Endothelial cell of umbilical vein (primary cell): ENCODE measurements at regions not wholly inside any gene's neighbourhood (a gene's known extent, or its start where the extent isn't known, plus 50 kb on each side); places are given as distances from the start of the nearest gene placed in this dataset.

Experiments
- BruUV-seq: library from RNA; stranded (reverse); fragments of 400-500 nt; replicated peaks from 2 replicates; lab custom pipeline; 2021; lab: Mats Ljungman, UMichigan
- CTCF ChIA-PET: fragments of 300-600, 350-600 bp; sonication (Branson Sonifier 250); formaldehyde crosslinking; loops from one replicate; lab custom pipeline; 2021; ENCODE audit warnings: antibody characterized with exemption, inconsistent platforms; lab: Charles Lee
- POLR2A ChIA-PET: fragments of 300-600, 350-600 bp; sonication (Branson Sonifier 250); formaldehyde crosslinking; loops from one replicate; lab custom pipeline; 2021; ENCODE audit warnings: antibody characterized with exemption, inconsistent platforms; lab: Charles Lee
- DNase-seq: peaks from one replicate; pipeline ENCODE4 v3.0.0-alpha.2; 2011; ENCODE audit warnings: low read depth, low spot score
- FAIRE-seq: peaks from 2 replicates; lab custom pipeline; 2011; peaks lifted over from hg19 to GRCh38; lab: Jason Lieb, UNC
- H2AFZ ChIP-seq: 2 replicates; pipeline ENCODE4 v1.6.0; 2012; ENCODE audit warnings: low read depth, low read length, control low read depth, inconsistent platforms
- H3K27ac ChIP-seq: 2 replicates; pipeline ENCODE4 v1.5.1; 2011; ENCODE audit warnings: low read depth, mild to moderate bottlenecking, control low read depth, low read length, moderate library complexity; ENCODE audit not compliant: insufficient read depth
- H3K27me3 ChIP-seq, 2 experiments: 2 replicates each; pipeline versions ENCODE4 v1.6.0 to v1.6.1; 2011; ENCODE audit warnings: low read length in 2 of 2, mixed read lengths in 1 of 2; ENCODE audit not compliant: control insufficient read depth in 2 of 2, insufficient read depth in 2 of 2
- H3K36me3 ChIP-seq, 2 experiments: 2 replicates in 1 of 2; 3 replicates in 1 of 2; pipeline ENCODE4 v1.5.1; 2011; ENCODE audit warnings: low read length in 2 of 2, mild to moderate bottlenecking in 1 of 2, moderate library complexity in 1 of 2; ENCODE audit not compliant: control insufficient read depth in 2 of 2, insufficient read depth in 2 of 2; ENCODE audit errors: extremely low read depth in 1 of 2
- H3K4me1 ChIP-seq: 3 replicates; pipeline ENCODE4 v1.5.1; 2011; ENCODE audit warnings: mild to moderate bottlenecking, low read length; ENCODE audit not compliant: control insufficient read depth, insufficient read depth; ENCODE audit errors: extremely low read depth
- H3K4me2 ChIP-seq: 2 replicates; pipeline ENCODE4 v1.6.1; 2011; ENCODE audit warnings: low read length, control low read depth, mixed read lengths; ENCODE audit not compliant: insufficient read depth
- H3K4me3 ChIP-seq, 3 experiments: fragments of 200-600 bp in 1 of 3; sonication (generic), shearing (Covaris generic) in 1 of 3; replicated peaks in 1 of 3; 2 replicates each; pipeline ENCODE4 v1.5.1; 2011 to 2016; ENCODE audit warnings: control low read depth in 3 of 3, low read length in 3 of 3, mild to moderate bottlenecking in 2 of 3, inconsistent platforms in 1 of 3, low read depth in 1 of 3, moderate library complexity in 1 of 3; ENCODE audit not compliant: insufficient read depth in 1 of 3
- H3K79me2 ChIP-seq: 2 replicates; pipeline ENCODE4 v1.6.0; 2012; ENCODE audit warnings: low read length, inconsistent platforms; ENCODE audit not compliant: control insufficient read depth, insufficient read depth
- H3K9ac ChIP-seq: replicated peaks from 2 replicates; pipeline ENCODE3; 2011; ENCODE audit warnings: low read length, control low read depth; ENCODE audit not compliant: insufficient read depth; ENCODE audit errors: extremely low read depth
- H3K9me1 ChIP-seq: replicated peaks from 3 replicates; pipeline ENCODE4 v1.6.0; 2011; ENCODE audit warnings: mild to moderate bottlenecking, low read length; ENCODE audit not compliant: control insufficient read depth, insufficient read depth; ENCODE audit errors: extremely low read depth
- H3K9me3 ChIP-seq: replicated peaks from 2 replicates; pipeline ENCODE4 v1.5.1; 2012; ENCODE audit warnings: low read length, inconsistent platforms; ENCODE audit not compliant: control insufficient read depth, insufficient read depth
- H4K20me1 ChIP-seq: replicated peaks from 2 replicates; pipeline ENCODE3; 2011; ENCODE audit warnings: mild to moderate bottlenecking, low read length; ENCODE audit not compliant: control insufficient read depth, insufficient read depth; ENCODE audit errors: extremely low read depth
- CTCF ChIP-seq, 2 donors: IDR thresholded peaks; 1 replicate in 1 of 2; 2 replicates in 1 of 2; pipeline ENCODE4 v1.5.1; 2011; ENCODE audit warnings: low read length in 2 of 2, mild to moderate bottlenecking in 2 of 2, moderate library complexity in 2 of 2, control low read depth in 1 of 2, inconsistent platforms in 1 of 2, low read depth in 1 of 2; ENCODE audit not compliant: insufficient read depth in 1 of 2; ENCODE audit errors: extremely low read depth in 1 of 2
- EZH2 ChIP-seq: IDR thresholded peaks from 2 replicates; pipeline ENCODE4 v1.6.1; 2012; ENCODE audit warnings: borderline replicate concordance, low read depth, mild to moderate bottlenecking, moderate library complexity, low read length, inconsistent platforms; ENCODE audit not compliant: severe bottlenecking
- FOS ChIP-seq: IDR thresholded peaks from 2 replicates; pipeline ENCODE4 v1.6.1; 2011; ENCODE audit warnings: mild to moderate bottlenecking, low read length, moderate library complexity, borderline replicate concordance; ENCODE audit not compliant: insufficient read depth
- GATA2 ChIP-seq: IDR thresholded peaks from 2 replicates; pipeline ENCODE4 v1.7.0; 2011; ENCODE audit warnings: low read depth, mild to moderate bottlenecking, moderate library complexity, mixed read lengths, low read length; ENCODE audit not compliant: insufficient read length, insufficient read depth
- JUN ChIP-seq: IDR thresholded peaks from 2 replicates; pipeline ENCODE4 v1.6.1; 2011; ENCODE audit warnings: borderline replicate concordance, low read depth; ENCODE audit not compliant: insufficient read length, insufficient read depth
- MAX ChIP-seq: IDR thresholded peaks from 2 replicates; pipeline ENCODE4 v1.6.1; 2011; ENCODE audit not compliant: insufficient read depth, insufficient read length
- MYC ChIP-seq: IDR thresholded peaks from one replicate; pipeline ENCODE4 v1.6.1; 2011; ENCODE audit warnings: mild to moderate bottlenecking, low read depth, low read length
- POLR2A ChIP-seq: IDR thresholded peaks from 2 replicates; pipeline ENCODE4 v1.6.1; 2012; ENCODE audit warnings: low read depth, mild to moderate bottlenecking, control low read depth, low read length
- POLR2AphosphoS5 ChIP-seq: IDR thresholded peaks from 2 replicates; pipeline ENCODE4 v1.6.1; 2012; ENCODE audit warnings: low read depth, mild to moderate bottlenecking, control low read depth, low read length, moderate library complexity; ENCODE audit not compliant: insufficient read depth
- dilution Hi-C: fragments of 300-500 bp; cut with MboI; formaldehyde crosslinking; loops from one replicate; pipeline ENCODE4 v1.15.0; 2019; ENCODE audit warnings: low sequenced_read_pairs; ENCODE audit not compliant: extremely low pct_ligation_motif_present
- intact Hi-C: fragments of 100-400 bp; cut with micrococcal nuclease; formaldehyde crosslinking; loops from one replicate; pipeline ENCODE4 v1.10.0; 2022

- H3K9ac ChIP-seq, result no peak overlapping the region
- DNase-seq (no peak), FAIRE-seq (no peak)
- dilution Hi-C loops (no loop called here), intact Hi-C loops (no loop called here)
- no peaks in the 10 kb centered on the region for H3K9me1 ChIP-seq
- H3K4me3 ChIP-seq, result no peak overlapping the region
- BruUV-seq, result no TSS peak
- no peaks in the 10 kb centered on the region for H3K4me1 ChIP-seq
- CTCF ChIA-PET, result no interaction called here
- H2AFZ ChIP-seq, result no peak overlapping the region
- no peak overlapping the region for H3K27ac ChIP-seq
- no peak overlapping the region for H3K4me2 ChIP-seq
- H4K20me1 ChIP-seq, result no peaks in the 10 kb centered on the region
- no peaks in the 10 kb centered on the region for H3K79me2 ChIP-seq
- no peaks in the 10 kb centered on the region for H3K27me3 ChIP-seq
- no peaks in the 10 kb centered on the region for H3K36me3 ChIP-seq
- no peak for TF ChIP-seq JUN
- TF ChIP-seq MAX, result no peak
- TF ChIP-seq MYC, result no peak
- TF ChIP-seq POLR2AphosphoS5, result no peak
- TF ChIP-seq GATA2, result no peak
- no peaks in the 10 kb centered on the region for H3K9me3 ChIP-seq
- POLR2A ChIA-PET, result no interaction called here
Measured at GRCh38 chr1:182235604-182235951, 156.0 kb downstream of the GLUL start.

- H3K4me2 ChIP-seq, result no peak overlapping the region
- no peaks in the 10 kb centered on the region for H3K36me3 ChIP-seq
- no peaks in the 10 kb centered on the region for H3K9me1 ChIP-seq
- FAIRE-seq (no peak), DNase-seq (no peak)
- H3K9ac ChIP-seq, result no peak overlapping the region
- no peak overlapping the region for H3K27ac ChIP-seq
- no TSS peak for BruUV-seq
- POLR2A ChIA-PET, result no interaction called here
- no peaks in the 10 kb centered on the region for H3K79me2 ChIP-seq
- no peaks in the 10 kb centered on the region for H3K9me3 ChIP-seq
- H3K27me3 ChIP-seq, result no peaks in the 10 kb centered on the region
- no peak overlapping the region for H2AFZ ChIP-seq
- no peak for TF ChIP-seq EZH2
- TF ChIP-seq CTCF (IDR thresholded peaks at IDR 0.05; ENCODE audit: extremely low read depth in 1 of 2, insufficient read depth in 1 of 2, low read depth in 1 of 2, low read length in 2 of 2), result no peak
- TF ChIP-seq MYC, result no peak
- no peak for TF ChIP-seq POLR2A
- no peak for TF ChIP-seq FOS
- no peak for TF ChIP-seq JUN
- TF ChIP-seq POLR2AphosphoS5, result no peak
- no peak for TF ChIP-seq MAX
- no peak for TF ChIP-seq GATA2
- CTCF ChIA-PET, result no interaction called here
- intact Hi-C loops, result no loop called here
- H3K4me1 ChIP-seq, result no peaks in the 10 kb centered on the region
- dilution Hi-C loops, result no loop called here
- no peak overlapping the region for H3K4me3 ChIP-seq
- H4K20me1 ChIP-seq, result no peaks in the 10 kb centered on the region
Measured at GRCh38 chr1:182229921-182230491, 161.6 kb downstream of the GLUL start.
